ENCODE measurements at regions not wholly inside any gene's neighbourhood (a gene's known extent, or its start where the extent isn't known, plus 50 kb on each side); places are given as distances from the start of the nearest gene placed in this dataset.

- TF ChIP-seq BCL3 (IDR thresholded peaks at IDR 0.05) (no peak), CTCF (IDR thresholded peaks at IDR 0.05) (no peak), MAX (IDR thresholded peaks at IDR 0.05) (no peak), CHD2 (IDR thresholded peaks at IDR 0.05; ENCODE audit: low read length, partially characterized antibody) (no peak)
Measured at GRCh38 chr4:28916585-28916984, 1803.6 kb upstream of the PCDH7 start (continued).

GRCh38 chr4:28918871-28919270 lies 1801.3 kb upstream of the PCDH7 start:
- DNase-seq (ENCODE audit: low read depth in 1 of 2, low spot score in 1 of 2) (no peak), ATAC-seq (no peak), FAIRE-seq (no peak)
- Histone ChIP-seq H3K9me3 (no peaks in the 10 kb centered on the region), H3K27ac (no peak overlapping the region), H3K4me1 (no peaks in the 10 kb centered on the region), H3K4me3 (no peak overlapping the region), H3K4me2 (no peak overlapping the region)
- ChIA-PET CTCF (no interaction called here), POLR2A (no interaction called here)
- WGBS (ENCODE audit: missing lambda C conversion rate): 40% methylated on average over 1 of the region's 1 CpG
- TF ChIP-seq HES2 (IDR thresholded peaks at IDR 0.05) (no peak), NPAS2 (CRISPR knock-in tag; IDR thresholded peaks at IDR 0.05; ENCODE audit: borderline replicate concordance) (no peak), CBX2 (IDR thresholded peaks at IDR 0.05; ENCODE audit: borderline replicate concordance, low read depth) (no peak), KDM1A (IDR thresholded peaks at IDR 0.05; ENCODE audit: low read depth) (no peak), BCL3 (IDR thresholded peaks at IDR 0.05) (no peak), BHLHE40 (IDR thresholded peaks at IDR 0.05; ENCODE audit: low read depth, low read length) (no peak), HDAC2 (IDR thresholded peaks at IDR 0.05) (no peak), PBX3 (IDR thresholded peaks at IDR 0.05) (no peak)

- DNase-seq (ENCODE audit: low read depth in 1 of 2, low spot score in 1 of 2) (no peak), FAIRE-seq (no peak), ATAC-seq (no peak)
- WGBS (ENCODE audit: missing lambda C conversion rate): 20% methylated on average over 5 of the region's 5 CpGs
- H3K4me1 ChIP-seq: no peaks in the 10 kb centered on the region
- ChIA-PET POLR2A (no interaction called here), CTCF (no interaction called here)
- no peak overlapping the region for H3K4me3 ChIP-seq
- no peak overlapping the region for H3K4me2 ChIP-seq
- TF ChIP-seq HOXA7 (CRISPR knock-in tag; IDR thresholded peaks at IDR 0.05) (no peak), JUNB (IDR thresholded peaks at IDR 0.05) (no peak), POLR2AphosphoS2 (conservative IDR thresholded peaks at IDR 0.05; ENCODE audit: low read length) (no peak), CTCF (IDR thresholded peaks at IDR 0.05) (no peak), CBX2 (IDR thresholded peaks at IDR 0.05; ENCODE audit: borderline replicate concordance, low read depth) (no peak), SMC3 (IDR thresholded peaks at IDR 0.05) (no peak), CBX8 (IDR thresholded peaks at IDR 0.05) (no peak), HMGXB4 (CRISPR knock-in tag; IDR thresholded peaks at IDR 0.05; ENCODE audit: borderline replicate concordance) (no peak), NFE2L2 (conservative IDR thresholded peaks at IDR 0.05; ENCODE audit: low read length) (no peak), FOXS1 (CRISPR knock-in tag; IDR thresholded peaks at IDR 0.05) (no peak), SREBF2 (IDR thresholded peaks at IDR 0.05) (no peak), EHMT2 (IDR thresholded peaks at IDR 0.05; ENCODE audit: low read depth) (no peak)
- H3K27ac ChIP-seq: no peak overlapping the region
- H3K9me3 ChIP-seq: no peaks in the 10 kb centered on the region
Measured at GRCh38 chr4:28921886-28922285, 1798.3 kb upstream of the PCDH7 start.
